ENCODE measurements at regions not wholly inside any gene's neighbourhood (a gene's known extent, or its start where the extent isn't known, plus 50 kb on each side); places are given as distances from the start of the nearest gene placed in this dataset.

- no peaks in the 10 kb centered on the region; the same call in 1 of the 2 replicates for H3K9me3 ChIP-seq (ENCODE audit: control insufficient read depth, insufficient read depth, low read depth, low read length)
- no peaks in the 10 kb centered on the region for H3K36me3 ChIP-seq (ENCODE audit: control insufficient read depth in 2 of 2, insufficient read depth in 1 of 2, low read length in 2 of 2)
- TF ChIP-seq ZNF366 (tag by site-specific recombination; conservative IDR thresholded peaks at IDR 0.05) (no peak), ZNF146 (tag by site-specific recombination; IDR thresholded peaks at IDR 0.05) (no peak), ZNF23 (tag by site-specific recombination; IDR thresholded peaks at IDR 0.05; ENCODE audit: borderline replicate concordance) (no peak), ZSCAN23 (tag by site-specific recombination; IDR thresholded peaks at IDR 0.05) (no peak), ZNF837 (tag by site-specific recombination; IDR thresholded peaks at IDR 0.05) (no peak), GLIS1 (tag by site-specific recombination; IDR thresholded peaks at IDR 0.05) (no peak), ZNF24 (tag by site-specific recombination; IDR thresholded peaks at IDR 0.05) (no peak), IKZF3 (tag by site-specific recombination; IDR thresholded peaks at IDR 0.05) (no peak), ZNF10 (tag by site-specific recombination; IDR thresholded peaks at IDR 0.05) (no peak), ZNF529 (tag by site-specific recombination; IDR thresholded peaks at IDR 0.05; ENCODE audit: insufficient replicate concordance) (no peak), ZNF701 (tag by site-specific recombination; IDR thresholded peaks at IDR 0.05) (no peak), ZNF610 (tag by site-specific recombination; IDR thresholded peaks at IDR 0.05; ENCODE audit: borderline replicate concordance) (no peak), ZBTB1 (tag by site-specific recombination; IDR thresholded peaks at IDR 0.05) (no peak)
- ChIA-PET POLR2A (interaction anchor here (0.6 kb wide), 1 partner anchor 300 kb away, joined by 3 read pairs; no protein-coding TSS in a partner anchor), CTCF (interaction anchor here (0.7 kb wide), 1 partner anchor 170 kb away, joined by 3 read pairs; no protein-coding TSS in a partner anchor)
- H3K4me1 ChIP-seq (ENCODE audit: control insufficient read depth, insufficient read depth, low read length), result no peaks in the 10 kb centered on the region
- H3K4me3 ChIP-seq (ENCODE audit: low read depth, low read length), result no peak overlapping the region
- H3K27ac ChIP-seq (ENCODE audit: extremely low read depth, low read depth, low read length), result no peak overlapping the region
Observed at GRCh38 chr14:49121246-49121645, 464.9 kb downstream of the RPS29 start.

DNA sequence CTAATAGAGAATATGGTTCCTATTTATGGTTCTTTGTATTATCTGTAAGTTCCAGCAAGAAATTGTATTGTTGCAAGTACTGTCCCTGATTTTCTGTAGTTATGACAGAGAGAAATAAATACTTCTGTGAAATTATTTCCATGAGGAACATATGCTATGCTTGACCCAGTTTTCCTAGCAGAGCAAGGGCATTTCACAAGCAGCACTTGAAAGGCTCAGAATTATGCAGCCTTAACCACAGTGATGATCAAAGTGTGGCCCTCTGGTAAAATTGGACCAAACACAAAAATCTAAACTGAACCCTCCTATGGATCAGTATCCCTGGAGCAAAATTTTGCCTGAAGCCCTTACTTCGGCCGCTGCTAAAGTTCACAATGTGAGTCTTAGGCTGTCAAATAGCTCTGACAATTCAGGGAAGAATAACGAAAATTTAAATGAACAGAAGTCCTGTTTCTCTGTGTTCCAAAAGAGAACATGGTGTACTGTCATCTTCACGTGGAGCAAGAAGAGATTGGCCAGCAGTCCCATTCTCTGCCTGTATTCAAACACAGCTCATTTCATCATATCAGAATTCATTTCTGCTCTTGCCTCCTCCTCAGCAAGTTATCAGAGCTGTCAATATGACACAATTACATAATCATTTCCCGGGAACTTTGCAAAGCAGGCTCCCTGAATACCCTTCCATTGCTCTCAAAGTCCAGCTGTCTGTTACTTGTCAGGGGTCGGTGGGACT, 471.9 kb downstream of the RPS29 start:
- Histone ChIP-seq H3K27ac (ENCODE audit: extremely low read depth, low read depth, low read length) (no peak overlapping the region), H3K4me1 (ENCODE audit: control insufficient read depth, insufficient read depth, low read length) (no peaks in the 10 kb centered on the region), H3K36me3 (ENCODE audit: control insufficient read depth in 2 of 2, insufficient read depth in 1 of 2, low read length in 2 of 2) (no peaks in the 10 kb centered on the region), H3K9me3 (ENCODE audit: control insufficient read depth, insufficient read depth, low read depth, low read length) (no peaks in the 10 kb centered on the region; the same call in 1 of the 2 replicates), H3K4me3 (ENCODE audit: low read depth, low read length) (no peak overlapping the region)
- POLR2A ChIA-PET, result no interaction called here
- CTCF ChIA-PET, result no interaction called here
- TF ChIP-seq ZNF146 (tag by site-specific recombination; IDR thresholded peaks at IDR 0.05), result no peak
- no peak for TF ChIP-seq ZNF280C (tag by site-specific recombination; IDR thresholded peaks at IDR 0.05)
- no peak for TF ChIP-seq YY2 (tag by site-specific recombination; IDR thresholded peaks at IDR 0.05)
- no peak for TF ChIP-seq ZNF677 (tag by site-specific recombination; IDR thresholded peaks at IDR 0.05)
- TF ChIP-seq ZNF157 (tag by site-specific recombination; IDR thresholded peaks at IDR 0.05), result no peak
- TF ChIP-seq ZNF518A (tag by site-specific recombination; conservative IDR thresholded peaks at IDR 0.05; ENCODE audit: low read depth), result no peak
- TF ChIP-seq ZNF184 (tag by site-specific recombination; IDR thresholded peaks at IDR 0.05), result no peak
- no peak for TF ChIP-seq ZNF211 (tag by site-specific recombination; IDR thresholded peaks at IDR 0.05; ENCODE audit: low read depth)
- no peak for TF ChIP-seq ZNF561 (tag by site-specific recombination; IDR thresholded peaks at IDR 0.05; ENCODE audit: borderline replicate concordance)
- TF ChIP-seq, protein P1, sequence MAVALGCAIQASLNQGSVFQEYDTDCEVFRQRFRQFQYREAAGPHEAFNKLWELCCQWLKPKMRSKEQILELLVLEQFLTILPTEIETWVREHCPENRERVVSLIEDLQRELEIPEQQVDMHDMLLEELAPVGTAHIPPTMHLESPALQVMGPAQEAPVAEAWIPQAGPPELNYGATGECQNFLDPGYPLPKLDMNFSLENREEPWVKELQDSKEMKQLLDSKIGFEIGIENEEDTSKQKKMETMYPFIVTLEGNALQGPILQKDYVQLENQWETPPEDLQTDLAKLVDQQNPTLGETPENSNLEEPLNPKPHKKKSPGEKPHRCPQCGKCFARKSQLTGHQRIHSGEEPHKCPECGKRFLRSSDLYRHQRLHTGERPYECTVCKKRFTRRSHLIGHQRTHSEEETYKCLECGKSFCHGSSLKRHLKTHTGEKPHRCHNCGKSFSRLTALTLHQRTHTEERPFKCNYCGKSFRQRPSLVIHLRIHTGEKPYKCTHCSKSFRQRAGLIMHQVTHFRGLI (tag by site-specific recombination; IDR thresholded peaks at IDR 0.05), result no peak
